Endodermal cell (in vitro differentiated cells): ENCODE measurements at regions not wholly inside any gene's neighbourhood (a gene's known extent, or its start where the extent isn't known, plus 50 kb on each side); places are given as distances from the start of the nearest gene placed in this dataset.

ENCODE experiments used
- DNase-seq: peaks from one replicate; pipeline ENCODE4 v3.0.0-alpha.2; 2017
- H3K27ac ChIP-seq: 2 replicates; pipeline ENCODE4 v1.5.1; 2013; ENCODE audit warnings: mild to moderate bottlenecking, low read depth, low read length, moderate library complexity
- H3K27me3 ChIP-seq: 2 replicates; pipeline ENCODE4 v1.6.1; 2013; ENCODE audit warnings: mild to moderate bottlenecking, low read length, moderate library complexity; ENCODE audit not compliant: insufficient read depth, control insufficient read depth, poor library complexity, severe bottlenecking
- H3K36me3 ChIP-seq: 2 replicates; pipeline ENCODE4 v1.7.0; 2013; ENCODE audit warnings: mild to moderate bottlenecking, low read length, moderate library complexity; ENCODE audit not compliant: control insufficient read depth, insufficient read depth
- H3K4me1 ChIP-seq: one replicate; pipeline ENCODE4 v1.7.0; 2013; ENCODE audit warnings: low read length; ENCODE audit not compliant: control insufficient read depth, insufficient read depth
- H3K4me3 ChIP-seq: 2 replicates; pipeline ENCODE4 v1.5.1; 2013; ENCODE audit warnings: mild to moderate bottlenecking, low read length, moderate library complexity
- H3K9ac ChIP-seq: 2 replicates; pipeline ENCODE4 v1.6.1; 2013; ENCODE audit warnings: mild to moderate bottlenecking, low read length, moderate library complexity; ENCODE audit not compliant: poor library complexity, severe bottlenecking; ENCODE audit errors: extremely low read depth
- H3K9me3 ChIP-seq: 2 replicates; pipeline ENCODE4 v1.6.1; 2013; ENCODE audit warnings: mild to moderate bottlenecking, low read length, moderate library complexity; ENCODE audit not compliant: control insufficient read depth
- H3K27ac Mint-ChIP-seq: 2 replicates; pipeline ENCODE4 v1.8.0; 2020; ENCODE audit warnings: mixed read lengths
- H3K27me3 Mint-ChIP-seq: 2 replicates; pipeline ENCODE4 v1.8.0; 2021; ENCODE audit warnings: mild to moderate bottlenecking, mixed read lengths; ENCODE audit not compliant: insufficient read depth
- H3K36me3 Mint-ChIP-seq: 2 replicates; pipeline ENCODE4 v1.8.0; 2020; ENCODE audit warnings: low read depth, mixed read lengths
- H3K4me1 Mint-ChIP-seq: 2 replicates; pipeline ENCODE4 v1.8.0; 2020; ENCODE audit warnings: mixed read lengths
- H3K4me3 Mint-ChIP-seq: 2 replicates; pipeline ENCODE4 v1.8.0; 2020; ENCODE audit warnings: mild to moderate bottlenecking, moderate library complexity, mixed read lengths
- H3K9me3 Mint-ChIP-seq: 2 replicates; pipeline ENCODE4 v1.8.0; 2020; ENCODE audit warnings: mild to moderate bottlenecking, mixed read lengths
- CTCF ChIP-seq: fragments of 200-600 bp; sonication (generic); conservative IDR thresholded peaks from 2 replicates; pipeline ENCODE4 v1.5.0; 2021; ENCODE audit warnings: antibody characterized with exemption, mild to moderate bottlenecking
- WGBS, 2 experiments: methylation state at CpG; one replicate each; pipeline versions ENCODE4 v1.1.5 to v1.1.7; 2013; ENCODE audit warnings: missing lambda C conversion rate in 2 of 2, mixed read lengths in 1 of 2; ENCODE audit not compliant: insufficient coverage in 1 of 2, insufficient read length in 1 of 2; 5-methylcytosine and 5-hydroxymethylcytosine counted together

- Mint-ChIP-seq H3K4me1 (no peaks in the 10 kb centered on the region), H3K36me3 (no peaks in the 10 kb centered on the region), H3K27ac (no peak overlapping the region), H3K27me3 (peaks cover 4% of the 10 kb centered on the region), H3K9me3 (peaks cover 15% of the 10 kb centered on the region), H3K4me3 (no peak overlapping the region)
- WGBS, 2 experiments = 86 to 100% methylated on average over 2 to 9 of the region's 9 CpGs
- no peak overlapping the region for H3K4me3 ChIP-seq
- DNase-seq = no peak
- no peaks in the 10 kb centered on the region for H3K36me3 ChIP-seq
- H3K4me1 ChIP-seq = no peaks in the 10 kb centered on the region
- peaks cover 8% of the 10 kb centered on the region for H3K9me3 ChIP-seq
- H3K27ac ChIP-seq = no peak overlapping the region
- no peak overlapping the region for H3K9ac ChIP-seq
- no peaks in the 10 kb centered on the region for H3K27me3 ChIP-seq
- TF ChIP-seq CTCF = no peak
Measured at GRCh38 chr22:48105259-48105658, 1342.8 kb downstream of the TBC1D22A start.

GRCh38 chr22:48104766-48105165 lies 1342.3 kb downstream of the TBC1D22A start:
- H3K27me3 ChIP-seq = no peaks in the 10 kb centered on the region
- H3K36me3 ChIP-seq = no peaks in the 10 kb centered on the region
- TF ChIP-seq CTCF = no peak
- no peaks in the 10 kb centered on the region for H3K4me1 Mint-ChIP-seq
- no peak overlapping the region for H3K27ac Mint-ChIP-seq
- H3K9me3 ChIP-seq = peaks cover 8% of the 10 kb centered on the region
- H3K4me3 Mint-ChIP-seq = no peak overlapping the region
- 92 to 97% methylated on average over 15 of the region's 15 CpGs for WGBS, 2 experiments
- peaks cover 10% of the 10 kb centered on the region for H3K9me3 Mint-ChIP-seq
- no peak for DNase-seq
- H3K36me3 Mint-ChIP-seq = no peaks in the 10 kb centered on the region
- no peak overlapping the region for H3K9ac ChIP-seq
- H3K4me1 ChIP-seq = no peaks in the 10 kb centered on the region
- H3K4me3 ChIP-seq = no peak overlapping the region
- H3K27ac ChIP-seq = no peak overlapping the region
- H3K27me3 Mint-ChIP-seq = peaks cover 2% of the 10 kb centered on the region

- no peaks in the 10 kb centered on the region for H3K4me1 ChIP-seq
- TF ChIP-seq CTCF = no peak
- no peak for DNase-seq
- no peak overlapping the region for H3K27ac ChIP-seq
- Mint-ChIP-seq H3K36me3 (no peaks in the 10 kb centered on the region), H3K9me3 (peaks cover 9% of the 10 kb centered on the region), H3K4me1 (no peaks in the 10 kb centered on the region), H3K4me3 (no peak overlapping the region), H3K27me3 (peaks cover 2% of the 10 kb centered on the region), H3K27ac (no peak overlapping the region)
- H3K36me3 ChIP-seq = no peaks in the 10 kb centered on the region
- H3K4me3 ChIP-seq = no peak overlapping the region
- H3K9ac ChIP-seq = no peak overlapping the region
- H3K9me3 ChIP-seq = peaks cover 8% of the 10 kb centered on the region
- WGBS, 2 experiments = 90 to 93% methylated on average over 15 to 18 of the region's 18 CpGs
- no peaks in the 10 kb centered on the region for H3K27me3 ChIP-seq
Measured at GRCh38 chr22:48104102-48104738, 1341.8 kb downstream of the TBC1D22A start.
